C4-2B (cell line): ENCODE measurements at regions not wholly inside any gene's neighbourhood (a gene's known extent, or its start where the extent isn't known, plus 50 kb on each side); places are given as distances from the start of the nearest gene placed in this dataset.

Source experiments
- CTCF ChIP-seq: fragments of 450-650 bp; conservative IDR thresholded peaks from 2 replicates; pipeline ENCODE4 v1.5.1; 2017; ENCODE audit warnings: mild to moderate bottlenecking
- ZFX ChIP-seq: fragments of 450-650 bp; IDR thresholded peaks from 2 replicates; pipeline ENCODE4 v1.6.1; 2017

- no peak for TF ChIP-seq CTCF
- no peak for TF ChIP-seq ZFX
These were observed 157.6 kb upstream of the PPP2R3A start for GRCh38 chr3:135807879-135808278.
